ENCODE measurements at regions not wholly inside any gene's neighbourhood (a gene's known extent, or its start where the extent isn't known, plus 50 kb on each side); places are given as distances from the start of the nearest gene placed in this dataset.
"Not testable (repeated sequence)": the region's sequence is repeated elsewhere in the genome, so short reads cannot be mapped to it uniquely, and the experiment has no call there.

- ATAC-seq = no peak
- DNase-seq = no peak
These were observed 1289.3 kb downstream of the HACE1 start for GRCh38 chr6:103570431-103570830.

- ATAC-seq (no peak), DNase-seq (no peak)
These were observed 1304.8 kb downstream of the HACE1 start for GRCh38 chr6:103554911-103555310.

GRCh38 chr6:103538381-103538780 lies 1321.3 kb downstream of the HACE1 start:
- no peak for DNase-seq

GRCh38 chr6:103534814-103535213 lies 1324.9 kb downstream of the HACE1 start:
- ATAC-seq (no peak), DNase-seq (no peak)

More at GRCh38 chr6:103538381-103538780, 1321.3 kb downstream of the HACE1 start:
- ATAC-seq = no peak

GRCh38 chr6:103534095-103534494 lies 1325.6 kb downstream of the HACE1 start:
- ATAC-seq = no peak
- DNase-seq = no peak

- ATAC-seq (no peak), DNase-seq (no peak)
These were observed 1337.7 kb downstream of the HACE1 start for GRCh38 chr6:103522045-103522444.

GRCh38 chr6:103516336-103516735 lies 1343.4 kb downstream of the HACE1 start:
- DNase-seq (no peak), ATAC-seq (no peak)

GRCh38 chr6:103507052-103507451 lies 1352.7 kb downstream of the HACE1 start:
- ATAC-seq (no peak), DNase-seq (no peak)

GRCh38 chr6:103505155-103505518 lies 1354.6 kb downstream of the HACE1 start:
- no peak for ATAC-seq
- DNase-seq = no peak

- ATAC-seq (no peak), DNase-seq (no peak)
These were observed 1355.1 kb downstream of the HACE1 start for GRCh38 chr6:103504501-103505154.

- ATAC-seq, DNase-seq: not testable (repeated sequence)
These were observed 1363.1 kb downstream of the HACE1 start for GRCh38 chr6:103496588-103496987.

- no peak for ATAC-seq
- no peak for DNase-seq
These were observed 1403.1 kb downstream of the HACE1 start for GRCh38 chr6:103456652-103457051.

GRCh38 chr6:103455275-103455674 lies 1404.4 kb downstream of the HACE1 start:
- DNase-seq (no peak), ATAC-seq (no peak)

- ATAC-seq (no peak), DNase-seq (no peak)
These were observed 1450.2 kb downstream of the HACE1 start for GRCh38 chr6:103409475-103409874.

- ATAC-seq = no peak
- DNase-seq = no peak
These were observed 1454.4 kb downstream of the HACE1 start for GRCh38 chr6:103405321-103405720.

- ATAC-seq (no peak), DNase-seq (no peak)
These were observed 1454.9 kb downstream of the HACE1 start for GRCh38 chr6:103404799-103405198.

GRCh38 chr6:103396768-103397167 lies 1463.0 kb downstream of the HACE1 start:
- no peak for DNase-seq

GRCh38 chr6:103379272-103379671 lies 1480.4 kb downstream of the HACE1 start:
- DNase-seq (no peak), ATAC-seq (no peak)

More at GRCh38 chr6:103396768-103397167, 1463.0 kb downstream of the HACE1 start:
- no peak for ATAC-seq

GRCh38 chr6:103367212-103367611 lies 1492.5 kb downstream of the HACE1 start:
- DNase-seq (no peak), ATAC-seq (no peak)

- ATAC-seq (no peak), DNase-seq (no peak)
These were observed 1503.2 kb downstream of the HACE1 start for GRCh38 chr6:103356531-103356930.

GRCh38 chr6:103344554-103345163 lies 1515.1 kb downstream of the HACE1 start:
- no peak for ATAC-seq
- DNase-seq = no peak

GRCh38 chr6:103335412-103335811 lies 1524.3 kb downstream of the HACE1 start:
- DNase-seq = no peak
- no peak for ATAC-seq

GRCh38 chr6:103326760-103327757 lies 1532.7 kb downstream of the HACE1 start:
- no peak for ATAC-seq
- DNase-seq = no peak

Data from stimulated activated naive CD8-positive, alpha-beta T cell treated with anti-CD3 and anti-CD28 coated beads, Interleukin-15, Interleukin-2, amounts not matched to agents 100 U/mL and 50 U/mL, for 24 hours (primary cell).